Gastroesophageal sphincter (tissue), 3 donors: ENCODE measurements at regions not wholly inside any gene's neighbourhood (a gene's known extent, or its start where the extent isn't known, plus 50 kb on each side); places are given as distances from the start of the nearest gene placed in this dataset.

Experiments used
- CTCF ChIP-seq, 4 experiments: fragments of 200-600 bp in 2 of 4; fragments of 450-650 bp in 2 of 4; sonication (generic) in 1 of 4; IDR thresholded peaks; one replicate each; pipeline ENCODE4 v1.5.1; 2017 to 2019; ENCODE audit warnings: antibody characterized with exemption in 4 of 4, mild to moderate bottlenecking in 2 of 4, moderate library complexity in 2 of 4
- EP300 ChIP-seq: sonication (generic); formaldehyde crosslinking; IDR thresholded peaks from one replicate; pipeline ENCODE4 v1.6.1; 2017; ENCODE audit warnings: antibody characterized with exemption, mild to moderate bottlenecking
- POLR2A ChIP-seq, 2 donors: fragments of 450-650 bp; IDR thresholded peaks; one replicate each; pipeline ENCODE4 v1.6.1; 2017; ENCODE audit warnings: antibody characterized with exemption in 2 of 2, mild to moderate bottlenecking in 2 of 2, moderate library complexity in 1 of 2

DNA sequence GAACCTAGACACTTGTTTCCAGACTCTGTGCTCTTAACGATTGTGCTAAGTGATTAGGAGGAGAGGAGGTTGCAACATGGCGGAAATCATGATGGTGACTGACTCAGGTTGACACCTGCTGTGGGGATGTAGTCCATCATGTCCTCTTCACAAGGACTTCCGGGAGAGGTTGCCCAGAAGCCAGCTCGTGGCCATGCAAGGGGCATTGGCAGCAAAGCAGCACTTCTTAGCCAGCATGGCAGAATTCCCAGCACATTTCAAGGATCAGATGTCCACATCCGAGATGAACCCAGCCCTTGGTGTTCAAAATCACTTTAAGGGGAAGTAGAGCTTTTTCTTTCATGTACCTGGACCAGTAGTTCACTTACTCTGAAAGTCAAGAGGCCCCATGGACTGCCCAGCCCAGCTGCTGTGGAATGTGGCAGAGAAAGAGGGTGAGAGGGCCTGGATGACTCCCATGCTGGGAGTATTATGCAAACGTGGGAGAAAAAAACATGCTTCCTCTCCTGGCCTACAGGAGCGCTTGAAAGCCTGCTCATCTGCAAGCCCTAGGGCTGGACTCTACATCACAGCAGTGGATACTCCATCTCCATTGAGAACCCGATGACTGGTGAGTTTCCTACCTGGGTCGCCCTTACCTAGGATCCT is 65.5 kb downstream of the IRX6 start:
- TF ChIP-seq CTCF (IDR thresholded peaks at IDR 0.05) (no peak), EP300 (no peak), POLR2A (IDR thresholded peaks at IDR 0.05) (no peak)
